Activated naive CD8-positive, alpha-beta T cell treated with anti-CD3 and anti-CD28 coated beads, Interleukin-2, amount 10 ng/mL, durations not matched to agents 7 days and 5 days (primary cell): ENCODE measurements at regions not wholly inside any gene's neighbourhood (a gene's known extent, or its start where the extent isn't known, plus 50 kb on each side); places are given as distances from the start of the nearest gene placed in this dataset.

Experiments used
- ATAC-seq: fragments of 150-1000 bp; cut with Tn5 transposase; one replicate; pipeline ENCODE4 v1.10.0; 2021; ENCODE audit warnings: low read depth, moderate library complexity
- POLR2A ChIA-PET: fragments of 350-600 bp; sonication (Branson Sonifier 250); formaldehyde crosslinking; loops from one replicate; lab custom pipeline; 2021; ENCODE audit warnings: antibody characterized with exemption; lab: Charles Lee
- DNase-seq: peaks from one replicate; pipeline ENCODE4 v3.0.0; 2021
- H3K27ac Mint-ChIP-seq: one replicate; pipeline ENCODE4 v1.8.0; 2022; ENCODE audit warnings: mild to moderate bottlenecking, mixed read lengths
- H3K27me3 Mint-ChIP-seq: one replicate; pipeline ENCODE4 v1.8.0; 2022; ENCODE audit warnings: mild to moderate bottlenecking, moderate library complexity, mixed read lengths
- H3K36me3 Mint-ChIP-seq: one replicate; pipeline ENCODE4 v1.8.0; 2021; ENCODE audit warnings: mild to moderate bottlenecking, mixed read lengths
- H3K4me1 Mint-ChIP-seq: one replicate; pipeline ENCODE4 v1.8.0; 2021; ENCODE audit warnings: mixed read lengths
- H3K4me3 Mint-ChIP-seq: one replicate; pipeline ENCODE4 v1.8.0; 2022; ENCODE audit warnings: mild to moderate bottlenecking, moderate library complexity, mixed read lengths
- H3K9me3 Mint-ChIP-seq: one replicate; pipeline ENCODE4 v1.8.0; 2021; ENCODE audit warnings: mixed read lengths

DNA sequence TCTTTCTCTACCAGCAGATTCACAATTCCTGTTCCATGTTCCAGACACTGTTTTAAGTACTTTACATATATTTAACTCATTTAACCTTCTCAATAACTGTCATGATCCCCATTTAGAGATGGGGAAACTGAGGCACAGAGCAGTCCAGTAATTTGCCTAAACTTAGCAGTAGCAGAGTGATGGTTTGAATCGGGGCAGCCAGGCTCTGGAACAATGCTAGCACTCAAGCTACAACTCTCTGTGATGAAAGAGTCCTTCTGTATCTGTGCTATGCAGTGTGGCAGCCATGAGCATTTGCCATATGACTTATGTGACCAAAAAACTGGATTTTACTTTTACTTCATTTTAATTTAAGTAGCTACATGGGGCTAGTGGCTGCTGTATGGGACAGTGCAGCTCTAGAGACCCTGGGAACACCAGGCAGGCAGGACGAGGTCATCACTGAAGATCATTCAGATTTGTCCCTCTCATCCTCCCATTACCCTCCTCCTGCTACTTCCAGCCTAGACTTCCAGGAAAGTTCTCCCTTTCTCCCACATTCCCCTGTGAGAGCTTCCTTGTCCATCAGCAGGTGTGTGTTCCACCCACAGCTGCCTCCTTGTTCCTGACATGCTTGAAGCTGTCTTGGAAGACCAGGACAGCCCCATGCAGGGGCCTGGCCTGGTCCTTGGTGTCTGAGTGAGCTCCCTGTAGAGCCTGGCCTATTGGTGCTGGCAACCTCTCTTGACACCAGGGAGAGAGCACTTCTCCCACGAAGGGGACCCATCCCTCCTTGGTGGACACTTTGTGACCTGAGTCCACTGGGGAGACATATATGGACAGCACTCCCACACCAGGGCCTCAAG is 157.0 kb downstream of the MRPL14 start:
- no peak overlapping the region for H3K27ac Mint-ChIP-seq
- no peaks in the 10 kb centered on the region for H3K4me1 Mint-ChIP-seq
- H3K36me3 Mint-ChIP-seq, result no peaks in the 10 kb centered on the region
- POLR2A ChIA-PET, result no interaction called here
- H3K27me3 Mint-ChIP-seq, result peaks cover 23% of the 10 kb centered on the region
- DNase-seq (no peak), ATAC-seq (no peak)
- no peaks in the 10 kb centered on the region for H3K9me3 Mint-ChIP-seq
- no peak overlapping the region for H3K4me3 Mint-ChIP-seq

DNA sequence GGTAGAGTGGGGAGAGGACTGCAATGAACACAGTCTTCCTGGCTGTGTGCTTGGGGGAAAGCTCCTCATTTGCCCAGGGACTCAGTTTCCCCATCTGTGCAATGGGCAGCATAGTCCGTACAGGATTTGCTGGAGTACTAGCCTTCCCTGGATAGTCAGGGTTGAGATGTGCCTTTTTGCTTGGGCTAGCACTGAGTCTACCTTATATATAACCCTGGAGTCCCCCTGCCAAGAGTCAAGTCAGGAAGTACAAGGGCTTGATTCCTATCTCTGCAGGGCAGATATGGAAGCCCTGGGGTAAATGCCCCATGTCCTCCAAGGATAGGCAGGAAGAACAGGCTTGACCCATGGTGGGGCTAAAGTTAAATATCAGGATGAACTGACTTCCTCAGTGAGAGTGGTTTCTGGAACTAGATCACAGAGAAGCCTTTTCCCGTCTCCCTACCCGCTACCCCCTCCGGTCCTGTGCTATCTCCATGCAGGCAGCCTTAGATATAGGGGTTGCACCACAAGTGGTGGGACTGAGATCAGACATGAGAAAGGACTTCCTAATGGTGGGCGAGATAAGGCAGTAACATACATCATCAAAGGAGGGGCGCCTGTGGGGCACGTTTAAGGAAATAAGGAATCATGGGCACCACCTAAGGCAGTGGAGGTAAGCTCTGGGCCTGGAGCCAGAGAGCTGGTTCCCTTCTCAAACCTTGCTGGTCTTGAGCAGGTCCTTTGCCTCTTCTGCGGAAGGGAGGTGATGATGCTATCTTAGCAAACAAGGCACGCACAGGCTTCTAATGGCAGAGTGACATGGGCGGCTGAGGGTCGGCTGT is 157.9 kb downstream of the MRPL14 start:
- H3K9me3 Mint-ChIP-seq, result no peaks in the 10 kb centered on the region
- POLR2A ChIA-PET, result no interaction called here
- ATAC-seq (no peak), DNase-seq (no peak)
- no peaks in the 10 kb centered on the region for H3K4me1 Mint-ChIP-seq
- no peak overlapping the region for H3K27ac Mint-ChIP-seq
- H3K36me3 Mint-ChIP-seq, result no peaks in the 10 kb centered on the region
- H3K4me3 Mint-ChIP-seq, result no peak overlapping the region
- peaks cover 17% of the 10 kb centered on the region for H3K27me3 Mint-ChIP-seq

DNA sequence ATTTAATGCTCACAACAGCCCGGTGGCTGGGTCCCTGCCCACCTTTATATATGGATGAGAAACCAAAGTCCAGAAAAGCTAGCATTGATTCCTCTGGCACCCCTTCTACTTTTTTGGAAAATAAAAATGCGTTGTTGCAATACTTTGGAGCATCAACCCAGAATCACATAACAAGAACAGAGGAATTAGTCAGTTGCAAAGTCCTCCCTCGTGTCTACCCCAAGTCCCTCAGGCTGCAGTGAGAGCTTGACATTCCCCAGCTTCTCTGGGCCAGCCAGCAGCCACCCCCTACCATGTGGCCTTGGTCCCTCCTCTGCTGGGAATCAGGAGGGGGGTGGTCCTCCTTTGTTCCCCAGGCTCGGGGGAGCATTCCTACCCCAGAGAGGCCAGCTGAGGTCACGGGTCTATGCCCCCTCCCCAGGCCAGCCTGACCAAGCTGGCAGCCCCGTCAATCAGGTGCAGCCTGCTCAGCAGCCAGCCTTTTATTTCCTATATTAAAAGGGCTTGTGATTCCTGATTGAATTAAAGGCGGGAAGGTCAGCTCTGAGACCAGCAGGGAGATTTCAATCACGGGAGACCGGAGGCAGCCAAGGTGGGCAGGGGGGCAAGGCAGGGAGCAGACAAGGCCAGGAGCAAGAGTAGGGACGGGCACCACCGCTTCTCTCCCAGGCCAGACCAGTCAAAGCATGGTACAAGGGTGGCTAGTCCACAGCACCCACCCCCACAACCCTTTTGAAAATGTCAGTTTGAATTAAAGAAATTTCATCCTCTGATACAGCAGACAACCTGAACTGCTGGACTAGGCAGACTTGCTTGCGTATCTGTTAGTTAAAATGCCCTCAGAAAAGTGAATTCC is 158.9 kb downstream of the MRPL14 start:
- ATAC-seq (no peak), DNase-seq (no peak)
- peaks cover 7% of the 10 kb centered on the region for H3K27me3 Mint-ChIP-seq
- H3K9me3 Mint-ChIP-seq, result no peaks in the 10 kb centered on the region
- POLR2A ChIA-PET, result no interaction called here
- no peak overlapping the region for H3K27ac Mint-ChIP-seq
- no peaks in the 10 kb centered on the region for H3K36me3 Mint-ChIP-seq
- H3K4me1 Mint-ChIP-seq, result no peaks in the 10 kb centered on the region
- H3K4me3 Mint-ChIP-seq, result no peak overlapping the region

DNA sequence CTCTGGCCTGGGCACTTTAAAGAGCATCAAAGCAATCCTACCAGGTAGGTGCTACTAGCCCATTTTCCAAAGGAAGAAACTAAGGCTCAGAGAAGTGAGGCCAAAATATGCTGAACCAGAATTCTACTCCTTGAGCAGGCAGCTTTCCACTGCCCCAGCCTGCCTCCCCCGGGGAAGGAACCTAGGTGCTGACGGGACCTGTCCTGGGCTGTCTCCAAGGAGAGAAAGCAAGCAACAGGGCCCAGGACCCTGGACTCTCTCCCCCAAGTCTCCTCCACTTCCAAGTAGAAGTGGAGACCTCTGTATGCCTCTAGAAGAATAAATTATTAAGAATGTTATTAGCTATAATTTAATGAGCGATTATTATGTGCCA is 159.5 kb downstream of the MRPL14 start:
- Mint-ChIP-seq H3K4me1 (no peaks in the 10 kb centered on the region), H3K4me3 (no peak overlapping the region), H3K9me3 (no peaks in the 10 kb centered on the region), H3K36me3 (no peaks in the 10 kb centered on the region), H3K27ac (no peak overlapping the region), H3K27me3 (peaks cover 7% of the 10 kb centered on the region)
- DNase-seq (no peak), ATAC-seq (no peak)
- POLR2A ChIA-PET, result no interaction called here

DNA sequence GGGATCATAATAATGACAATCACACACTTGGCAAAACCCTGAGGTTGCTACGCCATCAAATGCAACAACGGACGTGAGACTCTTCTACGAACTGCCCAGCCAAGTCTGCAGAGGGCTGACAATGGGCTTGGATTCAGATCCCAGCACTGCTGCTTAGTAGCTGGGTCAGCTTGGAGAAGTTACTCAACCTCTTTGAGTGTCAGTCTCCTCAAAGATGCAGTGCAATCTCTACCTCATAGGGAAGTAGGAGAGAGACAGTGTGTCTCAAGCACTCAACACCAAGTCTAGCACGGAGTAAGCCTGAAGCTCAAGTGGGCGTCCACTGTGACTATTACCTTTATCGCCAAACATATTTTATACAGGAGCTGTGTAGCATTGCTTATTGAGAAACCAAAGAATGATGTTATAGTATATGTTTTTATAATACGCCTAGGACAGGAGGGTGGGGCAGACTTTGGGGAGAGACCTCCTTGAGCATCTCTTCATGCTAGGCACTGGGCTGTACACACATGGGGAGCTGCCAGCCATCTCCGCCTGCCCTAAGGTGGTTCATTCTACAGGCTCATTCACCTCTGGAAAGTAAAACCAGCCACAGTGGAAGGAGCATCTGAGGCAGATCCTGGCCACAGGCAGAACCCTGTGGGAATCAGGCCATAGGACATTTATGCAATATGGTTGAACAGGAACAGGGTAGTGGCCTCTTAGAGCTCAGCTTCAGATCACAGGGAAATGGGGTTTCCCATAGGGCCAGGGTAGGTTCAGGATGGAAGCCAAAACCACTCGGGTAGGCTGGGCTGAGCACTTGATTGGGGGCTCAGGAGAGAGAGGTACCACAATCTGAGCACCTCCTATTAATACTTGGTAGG is 160.2 kb downstream of the MRPL14 start:
- Mint-ChIP-seq H3K36me3 (no peaks in the 10 kb centered on the region), H3K27me3 (peaks cover 9% of the 10 kb centered on the region), H3K4me3 (no peak overlapping the region), H3K4me1 (no peaks in the 10 kb centered on the region), H3K9me3 (no peaks in the 10 kb centered on the region), H3K27ac (no peak overlapping the region)
- POLR2A ChIA-PET, result no interaction called here
- DNase-seq (no peak), ATAC-seq (no peak)

DNA sequence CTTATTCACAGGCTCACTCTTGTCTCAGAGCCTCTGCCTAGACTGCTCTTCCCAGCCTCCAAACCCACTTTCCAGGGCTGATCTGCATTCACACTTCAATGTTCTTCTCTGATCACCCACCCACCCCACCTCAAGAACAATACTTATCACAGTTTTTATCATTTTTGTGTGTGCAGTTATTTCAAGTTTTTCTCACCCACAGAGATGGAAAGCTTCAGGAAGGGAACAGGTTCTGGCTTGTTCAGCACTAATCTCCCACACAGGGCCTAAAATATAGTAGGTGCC is 160.9 kb downstream of the MRPL14 start:
- ATAC-seq (no peak), DNase-seq (no peak)
- Mint-ChIP-seq H3K9me3 (no peaks in the 10 kb centered on the region), H3K4me1 (no peaks in the 10 kb centered on the region), H3K36me3 (no peaks in the 10 kb centered on the region), H3K4me3 (no peak overlapping the region), H3K27ac (peak overlapping the region; percentile 2), H3K27me3 (peaks cover 14% of the 10 kb centered on the region)
- POLR2A ChIA-PET, result no interaction called here

DNA sequence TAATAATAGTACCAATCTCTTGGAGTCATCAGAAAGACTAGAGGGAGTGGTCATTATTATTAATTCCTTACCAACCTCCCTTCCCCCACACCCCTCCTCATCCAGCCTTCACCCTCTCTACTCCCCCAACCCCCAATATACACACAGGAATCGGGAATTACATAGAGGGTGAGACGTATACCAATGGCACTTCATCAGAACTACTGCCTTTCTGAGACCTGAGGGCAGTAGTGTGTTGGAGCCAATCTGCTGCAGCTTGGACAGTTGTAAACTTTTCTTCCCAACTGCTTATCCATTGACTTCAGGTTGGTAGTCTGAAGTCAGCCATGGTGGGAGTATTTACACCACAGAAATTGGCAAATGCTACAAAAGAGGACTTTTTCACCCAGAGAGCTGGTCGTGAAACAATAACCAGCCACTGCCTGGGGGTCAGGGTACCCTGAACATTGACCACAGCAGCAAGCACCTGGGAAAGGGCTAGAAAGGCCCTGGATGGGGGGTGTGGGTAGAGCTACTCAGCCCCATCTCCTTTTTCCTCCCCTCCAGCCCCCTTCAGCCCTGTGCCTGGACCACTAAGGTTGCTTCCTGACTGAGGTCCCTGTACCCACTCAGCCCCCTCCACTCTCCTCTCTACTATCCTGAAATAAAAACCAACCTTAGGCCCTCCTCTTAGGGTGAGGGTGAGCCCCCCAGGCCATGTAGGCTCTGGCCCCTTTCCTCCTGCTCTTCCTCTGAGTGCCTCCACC is 161.5 kb downstream of the MRPL14 start:
- H3K4me1 Mint-ChIP-seq, result no peaks in the 10 kb centered on the region
- POLR2A ChIA-PET, result interaction anchor here (0.6 kb wide), 1 partner anchor 614 kb away, joined by 3 read pairs; no protein-coding TSS in a partner anchor
- no peaks in the 10 kb centered on the region for H3K9me3 Mint-ChIP-seq
- H3K36me3 Mint-ChIP-seq, result no peaks in the 10 kb centered on the region
- no peak overlapping the region for H3K4me3 Mint-ChIP-seq
- H3K27me3 Mint-ChIP-seq, result peaks cover 17% of the 10 kb centered on the region
- DNase-seq, result no peak
- no peak for ATAC-seq
- H3K27ac Mint-ChIP-seq, result peak overlapping the region; percentile 2

DNA sequence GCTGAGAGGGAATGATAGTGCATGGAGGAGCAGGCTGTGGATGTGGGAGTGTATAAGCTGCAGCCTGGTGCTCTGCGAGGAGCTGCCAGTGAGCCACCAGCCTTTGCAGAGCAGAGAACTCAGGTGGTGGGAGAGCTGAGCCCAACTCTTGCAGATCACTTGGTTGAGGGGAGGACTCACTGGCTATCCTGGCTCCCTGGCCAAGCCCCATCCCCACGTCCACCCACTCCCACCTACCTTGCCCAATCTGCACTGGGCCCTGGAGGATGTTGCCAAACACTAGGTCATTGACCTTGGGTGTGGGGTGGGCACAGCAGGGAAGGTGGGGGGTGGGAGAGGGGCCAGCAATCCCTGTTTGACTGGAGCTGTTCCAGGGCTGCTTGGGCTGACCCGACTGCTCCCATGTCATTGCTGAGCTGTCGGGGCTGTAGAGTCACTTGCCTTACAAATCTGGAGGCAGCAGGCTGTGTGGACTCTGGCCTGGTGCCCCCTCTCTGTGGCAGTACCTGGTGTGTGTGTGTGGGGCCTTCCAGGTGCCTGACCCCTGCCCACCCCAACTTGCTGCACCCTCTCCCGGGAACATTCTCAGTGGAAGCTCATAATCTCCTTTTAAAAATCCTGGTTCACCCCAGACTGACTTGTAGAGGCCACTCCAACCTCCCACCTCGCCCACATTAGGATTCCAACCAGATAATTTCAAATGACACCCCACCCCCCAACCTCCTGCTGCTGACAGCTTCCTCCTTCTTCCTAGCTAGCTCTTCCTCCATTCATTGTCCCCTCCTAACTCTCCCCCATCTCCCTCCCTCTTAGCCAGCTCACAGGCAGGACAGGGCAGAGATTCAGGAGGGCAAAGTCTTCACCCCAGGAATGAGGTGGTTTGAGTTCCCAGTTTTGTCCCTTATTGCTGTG is 162.3 kb downstream of the MRPL14 start:
- POLR2A ChIA-PET, result interaction anchor here (0.6 kb wide), 1 partner anchor 613 kb away, joined by 3 read pairs; no protein-coding TSS in a partner anchor

DNA sequence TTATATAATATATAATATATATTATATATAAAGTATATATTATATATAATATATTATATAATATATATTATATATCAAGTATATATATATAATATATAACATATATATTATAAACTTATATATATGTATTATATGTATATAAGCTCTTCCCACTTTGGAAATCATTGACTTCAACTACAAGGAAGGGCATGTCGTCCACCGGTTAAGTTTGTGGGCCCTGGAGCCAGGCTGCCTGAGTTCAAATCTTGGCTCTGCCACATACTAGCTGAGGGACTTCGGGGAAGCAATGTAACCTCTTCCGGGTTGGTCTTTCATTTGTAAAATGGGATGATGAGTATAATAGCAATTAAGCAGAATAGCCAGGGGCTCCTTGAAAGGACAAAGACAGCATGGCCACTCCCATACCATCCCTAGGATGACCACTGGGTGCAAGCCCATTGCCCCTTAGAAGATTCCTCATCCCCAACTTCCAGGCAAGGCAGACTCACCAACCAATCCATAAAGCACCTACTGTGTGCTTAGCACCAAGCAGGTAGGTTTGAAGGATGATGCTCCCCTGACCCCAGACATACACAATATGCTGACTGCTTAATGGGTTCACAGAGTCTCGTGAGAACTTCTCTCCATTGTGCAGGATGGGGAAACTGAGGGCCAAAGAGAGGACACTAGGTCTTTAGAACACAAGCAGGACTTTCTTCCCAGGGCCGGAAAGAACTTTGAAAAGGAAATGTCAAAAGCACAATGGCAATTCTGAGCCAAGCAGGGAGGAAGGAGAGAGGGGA is 163.2 kb downstream of the MRPL14 start:
- Mint-ChIP-seq H3K27ac (no peak overlapping the region), H3K9me3 (no peaks in the 10 kb centered on the region), H3K4me3 (no peak overlapping the region), H3K36me3 (no peaks in the 10 kb centered on the region), H3K27me3 (peaks cover 33% of the 10 kb centered on the region), H3K4me1 (no peaks in the 10 kb centered on the region)
- DNase-seq (no peak), ATAC-seq (no peak)
- POLR2A ChIA-PET, result no interaction called here

More for the DNA sequence above, 162.3 kb downstream of the MRPL14 start:
- Mint-ChIP-seq H3K4me3 (no peak overlapping the region), H3K27me3 (peaks cover 25% of the 10 kb centered on the region), H3K27ac (no peak overlapping the region), H3K36me3 (no peaks in the 10 kb centered on the region), H3K4me1 (no peaks in the 10 kb centered on the region), H3K9me3 (no peaks in the 10 kb centered on the region)
- DNase-seq (no peak), ATAC-seq (no peak)

DNA sequence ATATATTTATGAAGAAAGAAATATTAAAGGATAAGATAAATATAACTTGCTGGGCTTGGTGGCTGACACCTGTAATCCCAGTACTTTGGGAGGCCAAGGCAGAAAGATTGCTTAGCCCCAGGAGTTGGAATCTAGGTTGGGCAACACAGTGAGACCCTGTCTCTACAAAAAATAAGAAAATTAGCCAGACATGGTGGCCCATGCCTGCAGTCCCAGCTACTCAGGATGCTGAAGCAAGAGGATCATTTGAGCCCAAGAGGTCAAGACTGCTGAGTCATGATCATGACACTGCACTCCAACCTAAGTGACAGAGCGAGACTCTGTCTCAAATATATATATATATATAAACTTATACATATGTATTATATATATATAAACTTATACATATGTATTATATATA is 164.0 kb downstream of the MRPL14 start:
- Mint-ChIP-seq H3K27ac (no peak overlapping the region), H3K9me3 (no peaks in the 10 kb centered on the region), H3K27me3 (peaks cover 40% of the 10 kb centered on the region), H3K4me1 (no peaks in the 10 kb centered on the region), H3K36me3 (no peaks in the 10 kb centered on the region), H3K4me3 (no peak overlapping the region)
- POLR2A ChIA-PET, result no interaction called here
- ATAC-seq (no peak), DNase-seq (no peak)

DNA sequence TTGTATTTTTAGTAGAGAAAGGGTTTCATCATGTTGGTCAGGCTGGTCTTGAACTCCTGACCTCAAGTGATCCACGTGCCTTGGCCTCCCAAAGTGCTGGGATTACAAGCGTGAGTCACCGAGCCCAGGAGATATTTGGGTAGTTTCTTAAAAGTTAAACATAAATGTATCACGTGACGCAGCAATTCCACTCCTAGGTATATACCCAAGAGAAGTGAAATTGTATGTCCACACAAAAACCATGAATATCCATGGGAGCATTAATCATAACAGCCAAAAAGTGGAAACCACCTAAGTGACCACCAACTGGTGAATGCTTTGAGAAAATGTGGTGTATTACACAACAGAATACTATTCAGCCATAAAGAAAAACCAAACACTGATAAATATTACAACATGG is 164.8 kb downstream of the MRPL14 start:
- ATAC-seq (no peak), DNase-seq (no peak)
- Mint-ChIP-seq H3K4me3 (no peak overlapping the region), H3K27ac (no peak overlapping the region), H3K4me1 (no peaks in the 10 kb centered on the region), H3K27me3 (peaks cover 48% of the 10 kb centered on the region), H3K36me3 (no peaks in the 10 kb centered on the region), H3K9me3 (no peaks in the 10 kb centered on the region)
- POLR2A ChIA-PET, result no interaction called here
